ENCODE measurements at regions not wholly inside any gene's neighbourhood (a gene's known extent, or its start where the extent isn't known, plus 50 kb on each side); places are given as distances from the start of the nearest gene placed in this dataset.
A peak's percentile ranks its signal among the peaks of the same experiment; 100 is the strongest.

DNA sequence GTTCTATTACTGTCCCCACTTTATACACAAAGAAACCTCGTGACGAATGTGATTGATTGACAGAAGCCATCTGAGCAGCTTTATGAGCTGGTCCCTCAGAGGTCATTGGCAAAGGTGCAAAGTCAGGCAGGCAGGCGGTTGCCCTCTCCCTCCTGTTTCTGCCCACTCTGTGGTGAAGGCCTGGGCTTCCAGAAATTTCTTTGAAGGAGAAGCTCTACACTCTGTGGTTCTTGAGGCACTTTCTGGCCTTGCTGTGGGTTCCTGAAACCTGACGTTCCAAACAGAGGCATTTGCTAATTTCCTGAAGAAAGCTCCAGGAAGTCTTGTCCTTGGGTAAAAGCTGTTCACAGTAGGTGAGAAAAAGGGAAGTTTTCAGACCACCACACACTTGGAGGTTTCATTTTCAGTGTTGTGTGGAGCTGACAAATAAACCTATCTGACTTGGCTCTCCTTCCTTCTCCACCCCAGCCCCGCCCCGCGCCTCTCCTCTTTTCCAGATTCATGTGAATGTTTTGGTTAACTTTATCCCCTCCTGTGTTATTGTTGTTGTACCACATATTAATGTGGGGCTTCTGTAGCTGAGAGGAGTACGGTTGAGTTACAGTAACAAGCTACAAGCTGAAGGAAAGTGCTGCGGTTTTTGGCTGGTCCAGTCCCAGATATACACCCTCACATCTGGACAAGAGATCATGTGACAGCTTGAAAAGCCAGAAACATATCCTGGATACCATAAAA lies 274.1 kb downstream of the CLIC5 start:
- no peak for DNase-seq (ENCODE audit: low spot score)

- no peak for DNase-seq (ENCODE audit: low spot score)
Observed at GRCh38 chr6:45739058-45739457, 276.6 kb downstream of the CLIC5 start.

DNA sequence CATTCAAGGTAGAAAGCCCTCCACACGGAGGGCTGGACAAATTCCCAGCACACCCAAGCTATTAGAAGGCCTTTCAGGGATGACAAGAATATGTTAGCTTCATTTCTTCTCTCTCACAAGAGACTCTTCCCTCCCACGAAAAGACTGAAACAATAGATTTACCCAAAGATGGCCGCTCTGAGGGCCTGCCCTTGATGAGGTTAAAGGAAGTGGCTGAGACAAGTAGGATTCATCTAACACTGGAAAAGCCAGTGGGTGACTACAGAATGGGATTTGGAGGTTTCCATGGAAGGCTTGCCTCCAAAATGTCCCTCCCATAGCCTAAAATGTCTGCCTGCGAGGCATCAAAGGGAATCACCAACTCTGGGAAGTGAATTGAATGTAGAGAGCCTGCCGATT lies 277.6 kb downstream of the CLIC5 start:
- DNase-seq (ENCODE audit: low spot score): no peak

GRCh38 chr6:45737331-45738056 lies 278.2 kb downstream of the CLIC5 start:
- DNase-seq (ENCODE audit: low spot score): no peak

- DNase-seq (ENCODE audit: low spot score): no peak
Observed at GRCh38 chr6:45736134-45736533, 279.5 kb downstream of the CLIC5 start.

DNA sequence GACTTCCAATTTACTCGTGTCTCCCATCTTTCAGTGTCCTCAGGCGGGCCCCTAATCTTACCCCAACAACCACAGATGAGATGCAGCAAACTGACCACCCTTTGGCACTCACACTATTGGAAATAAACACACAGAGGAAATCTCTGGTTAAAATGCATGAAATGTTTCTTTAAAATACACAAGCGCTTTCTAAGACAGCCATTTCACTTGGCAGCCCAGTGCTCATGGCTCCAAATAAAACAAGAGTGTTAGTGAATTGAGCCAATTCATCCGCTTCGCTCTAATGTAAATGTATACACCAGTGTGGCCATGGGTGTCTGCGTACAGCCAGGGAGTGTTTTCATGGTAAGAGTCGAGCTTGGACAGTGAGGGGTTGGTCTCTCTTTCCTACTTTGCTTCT lies 282.9 kb downstream of the CLIC5 start:
- DNase-seq (ENCODE audit: low spot score): no peak

- no peak for DNase-seq (ENCODE audit: low spot score)
Observed at GRCh38 chr6:45730232-45730631, 285.4 kb downstream of the CLIC5 start.

DNA sequence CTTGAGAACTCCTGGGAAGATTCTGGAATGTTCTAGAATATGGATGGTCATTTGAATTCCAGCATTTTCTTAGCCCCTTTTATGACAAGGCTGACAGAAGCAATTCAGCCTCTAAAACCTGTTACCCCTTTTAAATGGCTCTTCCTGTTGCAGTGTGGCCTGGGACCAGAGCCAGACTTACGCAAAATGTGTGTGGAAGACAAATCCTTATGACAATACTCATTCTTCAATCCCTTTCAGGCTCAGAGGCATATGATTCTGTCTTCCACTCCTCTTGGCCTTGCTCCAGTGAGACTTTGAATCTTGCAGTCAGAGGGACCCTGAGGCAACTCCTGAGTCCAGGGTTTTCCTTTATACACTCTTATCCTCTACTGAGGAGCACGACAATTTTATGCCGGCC lies 287.0 kb downstream of the CLIC5 start:
- DNase-seq (ENCODE audit: low spot score): no peak

DNA sequence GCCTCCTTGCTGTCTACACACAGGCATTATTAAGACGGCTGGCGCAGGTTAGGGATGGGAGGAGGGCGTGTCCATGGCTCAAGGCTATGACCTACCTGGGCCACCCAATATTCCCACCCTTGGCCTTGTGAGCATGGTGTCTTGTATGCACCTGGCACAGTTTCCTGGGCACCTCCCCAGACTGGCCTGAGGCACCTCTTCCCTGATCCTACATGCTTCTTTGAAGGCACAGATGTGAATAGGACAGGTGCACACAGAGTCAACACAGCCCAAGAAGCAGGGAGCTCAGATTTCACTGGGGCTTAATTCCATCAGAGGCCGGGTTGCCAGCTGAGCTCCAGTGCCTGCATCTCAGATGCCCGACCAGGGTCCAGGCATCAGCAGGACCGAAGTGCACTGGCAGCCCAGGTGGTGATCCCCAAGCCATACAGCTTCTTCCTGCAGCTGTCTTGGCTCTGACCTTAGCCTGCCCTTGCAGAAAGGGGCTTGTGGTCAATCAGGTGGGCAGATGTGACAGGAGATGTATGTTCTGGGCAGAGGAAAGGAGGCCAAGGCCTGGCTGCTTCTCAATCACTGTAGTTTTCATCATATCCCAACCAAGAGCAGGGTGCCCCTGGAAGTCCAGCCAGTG lies 287.7 kb downstream of the CLIC5 start:
- no peak for DNase-seq (ENCODE audit: low spot score)

DNA sequence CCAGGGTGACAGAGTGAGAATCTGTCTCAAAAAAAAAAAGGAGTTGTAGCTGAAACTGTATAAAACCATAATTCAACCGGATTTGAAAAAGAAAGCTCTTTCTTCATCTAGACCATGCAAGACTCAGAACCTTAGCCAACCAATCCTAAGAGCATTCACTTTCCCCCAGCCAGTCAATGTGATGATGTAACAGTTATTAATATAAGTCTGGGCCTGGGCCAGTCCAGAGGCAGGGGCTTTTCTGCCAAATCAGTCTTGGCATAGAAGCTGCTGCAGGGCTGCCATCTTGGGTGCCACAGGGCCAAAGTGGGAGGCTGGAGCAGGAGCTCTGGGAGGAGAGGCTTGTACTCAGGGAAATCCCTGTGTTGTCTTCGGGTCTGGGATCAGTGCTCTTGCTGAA lies 288.4 kb downstream of the CLIC5 start:
- DNase-seq (ENCODE audit: low spot score): no peak

DNA sequence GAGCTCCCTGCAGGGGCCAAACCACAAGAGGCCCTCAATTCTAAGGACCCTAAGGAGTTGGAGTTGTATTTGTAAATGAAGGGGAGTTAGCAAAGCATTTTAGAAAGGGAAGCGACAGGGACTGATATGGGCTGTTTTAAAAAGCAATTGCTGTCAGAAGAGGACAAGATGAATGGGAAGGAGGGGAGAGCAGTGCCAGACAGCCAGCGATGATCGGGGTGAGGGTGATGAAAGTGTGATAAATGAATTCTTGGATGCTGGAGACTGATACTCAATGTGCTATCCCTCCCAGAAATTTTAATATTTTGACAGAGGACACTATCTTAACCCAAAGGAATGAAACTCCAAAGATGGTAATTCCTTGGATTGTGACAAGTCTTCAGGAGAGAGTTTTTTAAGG lies 289.2 kb downstream of the CLIC5 start:
- DNase-seq (ENCODE audit: low spot score): no peak

DNA sequence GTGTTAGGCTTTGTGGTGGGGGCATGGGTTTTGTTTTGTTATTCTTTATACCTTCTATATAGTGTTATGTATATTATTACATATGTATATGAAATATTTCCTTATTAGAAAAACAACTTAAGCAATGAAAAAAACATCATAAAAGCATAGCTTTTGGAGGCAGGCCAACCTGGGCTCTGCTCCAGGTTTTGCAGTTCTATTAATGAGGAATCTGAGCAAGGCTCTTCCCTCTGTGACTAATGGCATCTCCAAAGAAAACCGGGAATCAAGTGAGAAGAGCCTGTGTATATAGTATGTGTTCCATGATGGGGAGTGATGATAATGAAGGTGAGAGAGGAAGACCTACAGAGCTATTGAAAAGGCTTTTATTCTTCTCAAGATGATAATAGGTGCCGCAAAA lies 291.1 kb downstream of the CLIC5 start:
- DNase-seq (ENCODE audit: low spot score): no peak

DNA sequence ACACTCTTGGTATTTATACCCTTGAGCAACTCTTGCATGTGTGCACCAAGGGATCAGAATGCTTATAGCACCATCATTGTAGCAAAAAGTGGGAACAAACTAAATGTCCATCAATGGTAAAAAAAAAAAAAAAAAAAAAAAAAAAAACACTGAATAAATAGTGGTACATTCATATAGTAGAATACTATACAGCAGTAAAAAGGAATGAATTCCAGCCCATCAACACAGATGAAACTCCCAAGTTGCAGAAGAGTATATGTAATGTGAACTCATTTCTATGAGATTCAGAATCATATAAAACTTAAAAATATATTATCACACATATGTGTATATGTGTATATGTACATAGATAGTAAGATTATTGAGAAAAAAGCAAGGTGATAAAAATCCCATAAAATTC lies 291.6 kb downstream of the CLIC5 start:
- DNase-seq (ENCODE audit: low spot score): no peak

- no peak for DNase-seq (ENCODE audit: low spot score)
Observed at GRCh38 chr6:45722876-45723275, 292.8 kb downstream of the CLIC5 start.

DNA sequence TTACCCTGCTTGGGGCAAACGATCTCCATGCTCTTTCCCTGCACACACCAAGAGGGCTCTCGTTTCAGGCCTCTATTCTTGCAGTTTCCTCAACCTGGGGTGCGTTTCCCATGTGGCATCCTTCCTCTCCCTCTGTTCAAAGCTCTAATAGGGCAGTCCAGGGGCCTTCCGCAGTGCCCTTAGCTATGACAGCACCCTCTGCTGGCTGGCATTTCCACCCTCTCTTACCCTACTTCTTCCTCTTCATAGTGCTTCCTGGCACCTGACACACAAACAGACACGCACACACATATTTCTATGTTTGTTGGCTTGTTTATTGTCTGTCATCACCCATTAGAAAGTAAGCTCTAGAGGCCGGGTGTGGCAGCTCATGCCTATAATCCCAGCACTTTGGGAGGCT lies 294.0 kb downstream of the CLIC5 start:
- no peak for DNase-seq (ENCODE audit: low spot score)

GRCh38 chr6:45718871-45719270 lies 296.8 kb downstream of the CLIC5 start:
- no peak for DNase-seq (ENCODE audit: low spot score)

DNA sequence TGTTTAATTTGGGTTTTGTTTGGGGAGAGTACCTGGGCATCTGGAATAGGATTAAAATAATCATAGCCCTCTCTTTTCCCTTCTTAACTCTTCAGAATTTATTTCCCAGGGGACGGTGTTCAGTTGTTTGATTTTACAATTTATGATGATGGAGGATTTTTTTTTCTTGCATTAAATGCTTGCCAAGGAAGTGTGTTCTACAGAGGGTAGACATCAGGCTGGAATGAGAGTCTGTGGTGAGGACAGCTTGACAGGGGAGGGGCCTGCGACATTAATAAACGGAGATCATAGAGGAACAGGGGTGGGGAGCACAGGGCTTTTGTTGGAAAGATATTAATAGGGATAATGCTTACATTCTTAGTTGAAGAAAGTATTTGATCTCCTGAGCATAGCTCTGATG lies 297.5 kb downstream of the CLIC5 start:
- DNase-seq (ENCODE audit: low spot score): no peak

DNA sequence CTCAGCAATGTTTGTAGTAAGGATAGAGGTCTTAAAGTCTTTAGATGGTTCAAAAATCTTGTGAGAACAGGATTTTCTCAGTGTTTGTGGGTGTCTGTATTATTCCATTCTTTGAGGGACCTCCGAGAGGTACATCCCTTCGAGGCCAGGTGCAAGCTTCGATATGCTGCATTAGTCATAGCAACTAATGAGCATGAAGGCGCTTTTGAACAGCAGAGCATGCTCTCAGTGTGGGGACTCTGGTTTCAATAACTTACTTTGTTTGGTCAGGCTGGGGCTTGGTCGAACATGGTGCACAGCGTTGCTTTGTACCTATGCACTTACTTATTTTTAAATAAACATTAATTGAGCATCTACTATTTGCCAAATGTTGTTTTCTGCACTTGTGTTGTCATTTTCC lies 297.9 kb downstream of the CLIC5 start:
- no peak for DNase-seq (ENCODE audit: low spot score)

- no peak for DNase-seq (ENCODE audit: low spot score)
Observed at GRCh38 chr6:45717027-45717426, 298.6 kb downstream of the CLIC5 start.

DNA sequence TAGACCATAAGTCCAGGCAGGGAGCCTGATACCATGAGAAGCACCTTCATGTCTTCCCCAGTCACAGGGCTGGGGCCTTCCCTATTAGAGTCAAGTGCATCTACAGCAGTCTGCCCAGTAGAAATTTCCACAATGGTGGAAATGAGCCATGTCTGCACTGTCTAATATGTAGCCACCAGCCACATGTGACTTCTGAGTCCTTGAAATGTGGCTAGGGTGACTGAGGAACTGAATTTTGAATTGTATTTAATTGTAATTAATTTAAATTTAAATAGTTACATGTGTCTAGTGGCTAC lies 300.2 kb downstream of the CLIC5 start:
- DNase-seq (ENCODE audit: low spot score): no peak

DNA sequence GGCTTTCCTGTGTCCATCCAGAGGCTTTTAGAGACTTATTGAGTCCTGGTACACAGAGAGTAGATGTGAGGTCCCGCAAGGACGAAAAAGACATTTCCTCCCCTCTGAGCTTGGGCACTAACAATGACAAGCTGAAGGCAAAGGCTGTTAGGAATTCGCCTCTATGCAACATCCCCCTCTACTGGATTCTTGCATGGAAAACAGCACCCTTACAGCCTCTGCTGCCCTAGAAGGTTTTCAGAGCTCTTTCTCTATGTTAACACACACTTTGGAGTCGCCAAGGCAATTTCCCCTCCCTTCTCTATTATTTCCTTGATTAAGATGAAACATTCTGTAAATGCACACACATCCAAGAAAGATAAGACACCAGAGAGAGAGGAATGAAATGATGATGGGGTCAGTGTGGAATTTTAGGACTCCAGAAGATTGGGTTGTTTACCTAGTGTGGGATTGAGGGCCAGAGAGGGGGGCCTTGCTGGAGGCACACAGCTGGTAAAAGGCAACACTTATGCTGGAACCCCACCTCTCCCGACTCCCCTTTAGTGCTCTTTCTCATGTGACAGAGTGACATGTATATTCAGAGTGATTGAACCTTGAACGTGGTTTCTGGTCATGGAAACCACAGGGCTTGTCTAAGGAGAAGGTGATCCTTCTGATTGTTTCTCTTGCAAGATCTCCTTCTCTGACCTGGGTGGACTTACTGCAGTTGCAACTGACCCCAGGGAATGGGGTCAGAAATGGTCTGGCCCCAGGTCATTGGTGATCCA lies 300.7 kb downstream of the CLIC5 start:
- peak; percentile 72 for DNase-seq (ENCODE audit: low spot score)

DNA sequence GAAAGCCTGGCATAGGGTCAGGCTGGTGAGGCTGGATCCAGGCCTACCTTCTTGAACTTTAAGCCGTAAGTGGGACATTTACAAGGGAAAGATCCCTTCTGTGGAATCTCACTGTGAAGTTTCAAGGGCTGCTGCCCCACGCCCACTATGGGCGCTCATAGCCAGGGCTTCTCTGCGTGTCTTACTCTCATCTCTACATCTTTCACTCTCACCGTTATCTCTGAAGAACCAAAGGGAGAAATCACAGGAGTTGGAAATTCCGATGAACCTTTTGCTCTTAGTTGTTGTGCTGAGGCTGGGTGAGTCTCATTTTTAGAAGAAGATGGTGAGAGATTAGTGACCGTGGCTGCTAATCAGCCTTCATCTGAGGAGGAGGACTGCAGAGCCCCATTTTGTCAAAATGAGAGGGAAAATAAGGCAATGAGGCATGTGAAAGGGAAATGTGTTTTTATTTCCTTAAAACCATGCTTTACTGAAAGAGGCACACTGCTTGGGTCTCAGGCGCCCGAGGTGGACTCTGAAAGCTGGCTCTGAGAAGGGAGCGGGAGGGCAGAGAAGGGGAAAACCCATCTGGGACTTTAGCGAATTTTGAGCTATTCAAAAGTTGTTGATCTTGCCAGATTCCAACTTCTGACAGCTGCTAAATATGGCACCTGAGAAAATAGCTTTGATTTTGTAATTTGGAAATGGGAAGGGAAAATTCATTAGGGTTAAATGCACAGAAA lies 301.5 kb downstream of the CLIC5 start:
- no peak for DNase-seq (ENCODE audit: low spot score)

Data from CD4-positive, alpha-beta T cell treated with Interleukin-6 at 100 ng/mL for 8 hours (primary cell).